GM21526 (cell line): ENCODE measurements at regions not wholly inside any gene's neighbourhood (a gene's known extent, or its start where the extent isn't known, plus 50 kb on each side); places are given as distances from the start of the nearest gene placed in this dataset.

Source experiments
- ATAC-seq: cut with Tn5 transposase; IDR thresholded peaks from one replicate; pipeline ENCODE4 v1.9.1; 2021; ENCODE audit warnings: moderate library complexity; ENCODE audit not compliant: unreplicated experiment, low FRiP score

DNA sequence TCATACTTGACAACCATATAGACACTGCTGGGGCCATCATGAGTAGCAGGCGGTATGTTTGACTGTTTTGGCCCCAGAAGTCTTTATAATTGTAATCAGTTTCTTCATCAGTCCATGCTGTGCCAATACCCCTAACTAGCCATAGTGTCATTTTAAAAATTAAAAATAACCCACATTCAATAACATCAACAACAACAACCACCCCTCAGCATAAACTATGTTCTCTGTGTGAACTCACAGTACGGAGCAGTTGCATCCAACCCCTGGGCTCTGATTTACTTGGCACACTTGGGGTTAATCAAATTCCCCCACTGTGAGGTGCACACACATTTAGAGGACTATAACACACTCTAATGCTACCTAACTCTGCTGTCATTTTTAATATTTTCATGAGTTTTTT, 553.7 kb downstream of the USP25 start:
- ATAC-seq, result no peak

- ATAC-seq, result no peak
These were observed 555.9 kb downstream of the USP25 start for GRCh38 chr21:16285605-16286126.

- no peak for ATAC-seq
These were observed 557.3 kb downstream of the USP25 start for GRCh38 chr21:16287046-16287445.

- no peak for ATAC-seq
These were observed 561.5 kb downstream of the USP25 start for GRCh38 chr21:16291296-16291695.

GRCh38 chr21:16294128-16294527, 564.3 kb downstream of the USP25 start:
- no peak for ATAC-seq

DNA sequence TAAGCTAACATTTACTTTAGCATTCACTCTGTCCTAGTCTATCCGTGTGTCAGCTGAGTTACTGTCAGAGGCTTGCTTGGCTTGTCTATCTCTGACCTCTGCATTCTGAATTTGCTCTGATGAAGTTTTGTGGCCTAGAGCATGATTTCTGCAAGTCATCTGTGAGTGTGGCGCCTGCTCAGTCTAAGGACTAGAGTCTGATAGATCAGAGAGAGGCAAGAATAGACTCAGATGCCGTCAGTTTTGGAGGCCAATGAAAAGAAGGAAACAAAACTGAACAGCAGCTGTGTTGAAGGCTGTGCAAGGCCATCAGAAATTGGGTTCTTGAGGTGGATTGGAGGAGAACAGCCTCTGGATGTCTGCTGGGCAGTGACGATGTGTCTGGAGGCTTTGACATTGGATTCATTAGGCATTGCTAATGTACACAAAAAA, 573.1 kb downstream of the USP25 start:
- ATAC-seq, result no peak

DNA sequence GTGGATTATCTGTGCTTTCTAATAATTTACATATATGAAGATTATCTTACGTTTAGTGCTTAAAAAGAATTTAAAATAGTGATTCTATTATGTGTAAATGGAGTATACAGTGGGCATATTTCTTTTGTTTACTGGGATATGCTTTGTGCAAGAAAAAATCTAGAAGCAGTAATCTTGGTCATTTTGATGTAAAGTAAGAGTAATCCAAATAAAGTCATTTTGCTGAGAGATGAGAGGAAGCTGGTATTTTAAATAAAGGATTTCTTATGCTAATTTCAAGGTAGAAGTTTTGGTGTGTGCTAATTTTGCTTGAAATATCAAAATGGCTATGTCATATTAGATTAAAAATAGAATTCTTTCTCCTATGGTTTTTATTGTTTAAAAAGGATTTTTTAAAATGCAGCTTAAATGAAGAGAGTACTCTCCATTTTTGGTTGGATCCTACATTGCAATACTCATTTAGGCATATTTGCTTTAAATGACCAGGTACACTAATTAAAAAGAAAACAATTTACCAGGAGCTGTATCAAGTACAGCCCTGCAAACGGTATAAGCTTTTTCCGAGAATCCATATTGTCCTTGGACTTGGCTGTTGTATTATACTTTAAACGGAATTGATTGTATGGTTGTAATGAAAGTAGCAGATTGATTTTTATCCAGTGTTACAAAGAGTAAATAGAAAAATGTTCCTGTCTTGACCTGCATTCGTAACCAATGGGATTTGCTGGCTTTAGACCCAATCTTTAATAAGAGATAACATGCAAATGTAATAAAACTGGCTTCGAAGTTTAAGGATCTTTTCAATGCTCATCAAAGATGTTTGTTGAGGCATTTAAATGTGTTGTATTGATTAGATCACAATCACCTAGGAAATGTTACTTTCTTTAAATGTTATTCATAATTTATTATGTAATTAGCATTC, 574.7 kb downstream of the USP25 start:
- no peak for ATAC-seq

DNA sequence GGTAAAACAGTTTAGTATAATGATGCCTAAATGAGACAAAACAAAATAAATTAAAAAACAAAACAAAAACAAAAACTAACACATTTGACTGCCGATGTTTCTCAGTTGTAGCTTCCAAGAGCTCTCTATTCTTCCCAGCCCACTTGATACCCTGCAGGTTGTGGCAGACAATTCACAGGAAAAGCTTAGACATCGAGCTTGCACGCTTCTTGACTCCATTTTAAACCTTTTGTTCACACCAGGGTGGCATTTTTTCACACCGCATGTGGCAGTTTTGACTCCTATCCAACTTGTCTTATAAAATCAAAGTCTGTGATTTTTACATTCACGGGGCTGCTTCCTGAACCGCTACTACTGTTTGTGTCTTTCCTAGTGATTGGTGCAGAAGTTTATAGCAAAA, 575.9 kb downstream of the USP25 start:
- ATAC-seq, result no peak

DNA sequence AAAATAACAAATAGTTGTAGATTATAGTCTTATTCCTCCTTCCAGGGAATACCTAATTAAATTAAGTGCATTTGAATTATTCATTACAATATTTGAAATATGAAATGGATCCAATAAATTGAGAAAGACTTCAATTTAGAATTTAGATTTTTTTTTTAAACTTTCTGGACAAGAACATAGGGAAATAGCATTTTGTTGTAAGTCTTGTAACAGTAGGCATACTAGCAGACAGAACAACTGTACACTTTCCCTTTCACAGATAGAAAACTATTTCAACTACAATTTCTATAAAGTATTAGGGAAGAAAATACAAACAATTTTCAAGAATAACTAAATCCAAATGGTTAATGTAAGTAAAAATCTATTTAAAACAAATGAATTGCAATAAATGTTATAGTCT, 577.5 kb downstream of the USP25 start:
- no peak for ATAC-seq

GRCh38 chr21:16308269-16308668, 578.5 kb downstream of the USP25 start:
- ATAC-seq, result no peak

GRCh38 chr21:16309250-16309971, 579.6 kb downstream of the USP25 start:
- ATAC-seq, result no peak

- no peak for ATAC-seq
These were observed 580.4 kb downstream of the USP25 start for GRCh38 chr21:16310176-16310575.

- ATAC-seq, result no peak
These were observed 581.4 kb downstream of the USP25 start for GRCh38 chr21:16311229-16311628.

- ATAC-seq, result no peak
These were observed 582.5 kb downstream of the USP25 start for GRCh38 chr21:16312321-16312720.

DNA sequence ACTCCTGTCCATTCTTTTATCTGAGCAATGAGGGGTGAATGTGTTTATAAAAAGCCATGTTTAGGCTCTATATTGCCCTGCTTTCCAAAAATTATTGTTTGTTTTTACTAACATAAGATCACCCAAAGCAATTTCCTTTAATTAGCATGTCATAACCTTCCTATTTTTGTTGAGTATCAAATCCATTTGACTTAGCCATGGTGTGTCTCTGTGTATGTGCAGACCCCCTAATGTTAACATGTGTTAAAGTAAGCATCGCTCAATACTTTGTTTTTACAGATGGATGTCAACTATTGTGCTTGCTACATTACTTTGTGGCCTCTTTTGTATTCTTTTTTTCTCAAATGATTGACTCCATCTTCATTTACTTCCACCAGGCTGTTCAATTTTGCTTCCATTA, 585.4 kb downstream of the USP25 start:
- no peak for ATAC-seq

DNA sequence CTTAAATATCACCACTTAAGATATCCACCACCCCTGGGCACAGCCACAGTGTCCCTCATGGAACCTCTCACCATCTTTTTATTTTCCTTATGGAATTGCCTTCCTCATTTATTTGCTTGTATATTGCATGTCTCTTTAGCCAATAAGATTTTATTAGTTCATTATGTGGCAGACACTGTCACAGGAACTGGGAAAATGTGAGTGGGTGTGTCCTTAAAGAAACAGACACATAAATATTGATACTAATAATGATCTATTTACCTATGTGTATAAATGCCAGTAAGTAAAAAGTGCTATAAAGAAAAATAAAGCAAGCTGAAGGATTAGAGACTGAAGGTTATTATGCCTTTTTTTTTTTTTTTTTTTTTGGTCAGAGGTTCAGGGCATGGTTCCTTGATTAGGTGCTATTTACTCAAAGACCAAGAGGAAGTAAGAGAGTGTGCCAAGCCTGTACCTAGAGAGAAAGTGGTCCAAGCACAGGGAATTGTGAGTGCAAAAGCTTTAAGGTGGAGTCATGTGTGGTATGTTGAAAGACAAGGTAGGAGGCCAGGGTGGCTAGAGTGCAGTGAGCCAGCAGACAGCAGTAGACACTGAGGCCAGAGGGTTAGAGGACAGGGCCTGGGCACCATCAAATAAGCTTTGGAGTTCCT, 589.0 kb downstream of the USP25 start:
- ATAC-seq, result no peak

DNA sequence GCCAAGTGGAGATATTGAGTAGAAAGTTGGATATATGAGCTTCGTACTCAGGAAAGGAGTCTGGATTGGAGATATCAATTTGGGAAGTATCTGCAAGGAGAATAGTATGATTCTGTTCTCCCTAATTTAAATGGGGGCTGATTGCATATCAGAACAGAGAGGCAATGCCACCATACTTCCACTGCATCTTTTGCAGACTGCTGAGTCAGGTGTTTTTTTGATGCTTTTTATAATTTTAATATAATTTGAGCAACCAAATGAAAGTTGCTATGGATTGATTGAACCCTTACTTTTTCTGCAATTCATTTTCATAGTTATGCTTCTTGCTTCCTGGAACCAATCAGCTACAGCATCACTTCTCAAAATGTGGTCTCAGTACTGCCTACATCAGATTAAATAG, 590.3 kb downstream of the USP25 start:
- ATAC-seq, result no peak

GRCh38 chr21:16322454-16322853, 592.7 kb downstream of the USP25 start:
- ATAC-seq, result no peak

DNA sequence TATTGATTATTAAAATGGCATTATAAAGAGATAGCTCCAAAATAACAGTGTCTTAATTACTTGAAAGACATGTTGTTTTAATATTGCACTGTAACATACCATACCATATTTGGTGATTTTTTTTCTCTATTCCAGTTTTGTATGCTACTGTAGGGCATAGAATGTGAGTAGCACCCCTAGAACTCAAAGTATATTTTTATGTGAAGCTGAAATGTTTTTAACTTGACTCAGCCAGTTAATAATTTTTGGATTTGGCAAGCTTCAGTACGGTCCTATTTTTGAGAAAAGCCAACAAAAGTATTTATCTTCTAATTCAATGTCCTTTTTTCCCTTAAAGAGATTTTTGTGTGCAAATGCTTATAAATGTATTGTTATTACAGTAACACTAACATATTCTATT, 593.8 kb downstream of the USP25 start:
- ATAC-seq, result no peak

DNA sequence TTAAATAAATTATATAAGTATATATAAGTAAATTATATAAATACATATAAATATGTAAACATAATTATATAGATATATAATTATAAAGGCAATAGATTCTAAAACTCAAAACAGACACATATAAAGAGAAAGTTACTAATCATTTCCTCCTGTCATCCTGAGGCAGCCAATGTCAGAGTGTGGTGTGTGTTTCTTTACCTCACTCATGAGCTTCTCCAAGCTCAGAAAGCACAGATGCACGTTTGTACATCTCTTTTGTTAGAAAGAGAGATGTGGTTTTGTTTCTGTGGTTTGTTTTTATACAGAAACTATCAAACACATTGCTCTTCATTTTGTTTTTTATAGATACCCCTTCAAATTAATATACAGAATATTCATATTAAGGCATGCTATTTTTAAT, 594.8 kb downstream of the USP25 start:
- no peak for ATAC-seq
